ENCODE measurements at regions not wholly inside any gene's neighbourhood (a gene's known extent, or its start where the extent isn't known, plus 50 kb on each side); places are given as distances from the start of the nearest gene placed in this dataset.

DNA sequence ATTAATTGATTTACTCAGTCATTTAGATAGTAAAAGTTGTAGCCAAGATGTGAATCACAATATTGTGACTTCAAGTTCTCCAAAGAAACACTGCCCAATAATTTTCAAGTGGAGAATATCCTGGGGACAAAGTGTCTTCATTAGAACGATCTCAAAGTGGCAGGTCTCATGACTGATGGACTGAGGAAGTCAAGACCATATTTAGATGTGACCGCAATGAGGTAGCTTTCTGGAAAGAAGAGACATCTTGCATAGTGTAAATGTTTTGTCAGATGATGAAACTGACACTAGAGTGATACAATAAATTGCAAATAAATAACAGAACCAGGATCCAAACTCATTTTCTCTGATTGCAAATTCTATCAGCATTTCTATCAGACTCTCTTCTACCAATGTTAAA lies 1476.9 kb downstream of the EFNB2 start:
- Histone ChIP-seq H3K36me3 (ENCODE audit: control insufficient read depth, insufficient read depth, low read length) (no peaks in the 10 kb centered on the region), H3K4me3 (ENCODE audit: low read depth, low read length) (no peak overlapping the region), H3K27me3 (ENCODE audit: control insufficient read depth, insufficient read depth, low read length) (no peaks in the 10 kb centered on the region)
- TF ChIP-seq CTCF (IDR thresholded peaks at IDR 0.05; ENCODE audit: insufficient read depth, low read depth, low read length): no peak
- ChIA-PET POLR2A (no interaction called here), CTCF (no interaction called here)
- DNase-seq (ENCODE audit: low read depth): no peak

DNA sequence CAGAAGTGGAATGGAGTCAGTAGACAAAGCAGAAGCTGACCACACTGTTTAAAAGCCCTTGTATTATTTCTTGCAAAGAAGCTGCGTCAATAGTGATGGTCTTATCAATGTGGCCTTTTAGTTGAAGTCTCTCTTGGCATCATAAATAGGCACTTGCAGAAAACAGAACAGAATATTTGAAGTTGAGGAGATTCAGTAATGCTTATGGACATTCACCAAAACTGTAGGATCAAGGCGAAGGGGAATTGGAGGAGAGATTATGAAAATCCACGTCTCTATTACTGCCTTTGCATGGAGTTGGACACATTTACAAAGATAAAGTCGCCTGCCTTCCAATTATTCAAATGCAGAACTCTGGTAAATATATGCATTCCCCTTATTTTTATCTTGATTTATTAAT lies 1482.8 kb downstream of the EFNB2 start:
- no peaks in the 10 kb centered on the region for H3K27me3 ChIP-seq (ENCODE audit: control insufficient read depth, insufficient read depth, low read length)
- ChIA-PET CTCF (no interaction called here), POLR2A (no interaction called here)
- DNase-seq (ENCODE audit: low read depth): no peak
- no peak overlapping the region for H3K4me3 ChIP-seq (ENCODE audit: low read depth, low read length)
- no peaks in the 10 kb centered on the region for H3K36me3 ChIP-seq (ENCODE audit: control insufficient read depth, insufficient read depth, low read length)
- TF ChIP-seq CTCF (IDR thresholded peaks at IDR 0.05; ENCODE audit: insufficient read depth, low read depth, low read length): no peak

- no peak for DNase-seq (ENCODE audit: low read depth)
- no peak for TF ChIP-seq CTCF (IDR thresholded peaks at IDR 0.05; ENCODE audit: insufficient read depth, low read depth, low read length)
- CTCF ChIA-PET: no interaction called here
These were observed 1484.8 kb downstream of the EFNB2 start for GRCh38 chr13:105050686-105051085.

GRCh38 chr13:105048677-105049076 lies 1486.8 kb downstream of the EFNB2 start:
- ChIA-PET POLR2A (no interaction called here), CTCF (no interaction called here)
- no peak for TF ChIP-seq CTCF (IDR thresholded peaks at IDR 0.05; ENCODE audit: insufficient read depth, low read depth, low read length)
- no peaks in the 10 kb centered on the region for H3K36me3 ChIP-seq (ENCODE audit: control insufficient read depth, insufficient read depth, low read length)
- no peak overlapping the region for H3K4me3 ChIP-seq (ENCODE audit: low read depth, low read length)
- no peaks in the 10 kb centered on the region for H3K27me3 ChIP-seq (ENCODE audit: control insufficient read depth, insufficient read depth, low read length)
- no peak for DNase-seq (ENCODE audit: low read depth)

More at GRCh38 chr13:105050686-105051085, 1484.8 kb downstream of the EFNB2 start:
- POLR2A ChIA-PET: no interaction called here
- Histone ChIP-seq H3K27me3 (ENCODE audit: control insufficient read depth, insufficient read depth, low read length) (no peaks in the 10 kb centered on the region), H3K36me3 (ENCODE audit: control insufficient read depth, insufficient read depth, low read length) (no peaks in the 10 kb centered on the region), H3K4me3 (ENCODE audit: low read depth, low read length) (no peak overlapping the region)

DNA sequence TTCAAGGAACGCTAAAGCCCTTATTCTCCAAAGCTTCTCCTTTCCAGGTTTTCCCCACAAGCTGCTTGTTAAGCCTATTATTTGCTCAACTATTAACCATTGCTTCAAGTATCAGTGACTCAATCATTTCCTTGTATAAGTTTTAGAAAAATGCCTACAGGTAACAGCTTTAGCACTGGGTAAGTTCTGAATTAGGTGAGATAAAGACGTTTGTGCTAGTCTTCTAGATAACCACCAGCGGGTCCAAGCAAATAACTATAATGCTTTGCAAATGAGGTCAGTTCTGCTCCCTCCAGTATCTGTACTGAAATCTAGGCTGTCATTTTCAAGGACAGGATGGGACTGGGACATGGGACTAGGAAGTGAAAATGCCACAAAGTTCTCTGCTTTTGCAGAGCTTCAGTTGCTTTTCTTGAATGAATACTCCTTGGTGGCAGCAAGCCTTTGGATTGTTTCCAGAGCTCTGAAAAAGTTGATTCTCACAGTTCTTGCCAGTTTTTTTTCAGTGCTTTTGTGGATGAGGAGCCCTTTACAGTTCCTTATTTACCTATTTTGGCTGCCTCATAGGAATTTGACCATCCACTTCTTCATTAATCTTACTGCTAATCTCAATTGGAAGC lies 1487.7 kb downstream of the EFNB2 start:
- no peak overlapping the region for H3K4me3 ChIP-seq (ENCODE audit: low read depth, low read length)
- ChIA-PET POLR2A (no interaction called here), CTCF (no interaction called here)
- no peaks in the 10 kb centered on the region for H3K27me3 ChIP-seq (ENCODE audit: control insufficient read depth, insufficient read depth, low read length)
- H3K36me3 ChIP-seq (ENCODE audit: control insufficient read depth, insufficient read depth, low read length): no peaks in the 10 kb centered on the region
- no peak for TF ChIP-seq CTCF (IDR thresholded peaks at IDR 0.05; ENCODE audit: insufficient read depth, low read depth, low read length)
- no peak for DNase-seq (ENCODE audit: low read depth)

All from BJ (cell line).